OCI-LY1 (cell line): ENCODE measurements at regions not wholly inside any gene's neighbourhood (a gene's known extent, or its start where the extent isn't known, plus 50 kb on each side); places are given as distances from the start of the nearest gene placed in this dataset.

Experiments
- EZH2 ChIP-seq: fragments of 200-600 bp; sonication (generic), shearing (Covaris generic); IDR thresholded peaks from 2 replicates; pipeline ENCODE4 v1.8.0; 2017; ENCODE audit warnings: borderline replicate concordance, mixed run types, mild to moderate bottlenecking, antibody characterized with exemption, low read length, moderate library complexity, mixed read lengths
- TF ChIP-seq, protein P1 (sequence below): fragments of 200-600 bp; sonication (generic), shearing (Covaris generic); IDR thresholded peaks from 2 replicates; pipeline ENCODE4 v1.5.1; 2017; ENCODE audit warnings: mild to moderate bottlenecking, antibody characterized with exemption, low read length, moderate library complexity, mixed read lengths

GRCh38 chr21:28464095-28464494, 528.6 kb downstream of the LTN1 start:
- TF ChIP-seq, protein P1, sequence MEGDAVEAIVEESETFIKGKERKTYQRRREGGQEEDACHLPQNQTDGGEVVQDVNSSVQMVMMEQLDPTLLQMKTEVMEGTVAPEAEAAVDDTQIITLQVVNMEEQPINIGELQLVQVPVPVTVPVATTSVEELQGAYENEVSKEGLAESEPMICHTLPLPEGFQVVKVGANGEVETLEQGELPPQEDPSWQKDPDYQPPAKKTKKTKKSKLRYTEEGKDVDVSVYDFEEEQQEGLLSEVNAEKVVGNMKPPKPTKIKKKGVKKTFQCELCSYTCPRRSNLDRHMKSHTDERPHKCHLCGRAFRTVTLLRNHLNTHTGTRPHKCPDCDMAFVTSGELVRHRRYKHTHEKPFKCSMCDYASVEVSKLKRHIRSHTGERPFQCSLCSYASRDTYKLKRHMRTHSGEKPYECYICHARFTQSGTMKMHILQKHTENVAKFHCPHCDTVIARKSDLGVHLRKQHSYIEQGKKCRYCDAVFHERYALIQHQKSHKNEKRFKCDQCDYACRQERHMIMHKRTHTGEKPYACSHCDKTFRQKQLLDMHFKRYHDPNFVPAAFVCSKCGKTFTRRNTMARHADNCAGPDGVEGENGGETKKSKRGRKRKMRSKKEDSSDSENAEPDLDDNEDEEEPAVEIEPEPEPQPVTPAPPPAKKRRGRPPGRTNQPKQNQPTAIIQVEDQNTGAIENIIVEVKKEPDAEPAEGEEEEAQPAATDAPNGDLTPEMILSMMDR, result no peak
- TF ChIP-seq EZH2, result no peak
